Fibroblast of lung (primary cell): ENCODE measurements at regions not wholly inside any gene's neighbourhood (a gene's known extent, or its start where the extent isn't known, plus 50 kb on each side); places are given as distances from the start of the nearest gene placed in this dataset.

Experiments used
- DNase-seq, 2 donors: peaks; one replicate each; pipeline versions ENCODE4 v3.0.0 to v3.0.0-alpha.2; 2010; ENCODE audit warnings: low read depth in 2 of 2
- H2AFZ ChIP-seq: 2 replicates; pipeline ENCODE4 v1.5.1; 2012; ENCODE audit warnings: low read length, control low read depth, inconsistent platforms
- H3K27ac ChIP-seq: 2 replicates; pipeline ENCODE4 v1.5.1; 2011; ENCODE audit warnings: low read length, control low read depth; ENCODE audit not compliant: insufficient read depth
- H3K27me3 ChIP-seq: 2 replicates; pipeline ENCODE4 v1.5.1; 2011; ENCODE audit warnings: mild to moderate bottlenecking, low read length; ENCODE audit not compliant: control insufficient read depth, insufficient read depth
- H3K36me3 ChIP-seq: 2 replicates; pipeline ENCODE4 v1.5.1; 2011; ENCODE audit warnings: low read length; ENCODE audit not compliant: control insufficient read depth, insufficient read depth
- H3K4me1 ChIP-seq: 2 replicates; pipeline ENCODE4 v1.5.1; 2011; ENCODE audit warnings: low read length; ENCODE audit not compliant: control insufficient read depth, insufficient read depth; ENCODE audit errors: extremely low read depth
- H3K4me2 ChIP-seq: 2 replicates; pipeline ENCODE4 v1.5.1; 2011; ENCODE audit warnings: low read length, control low read depth; ENCODE audit not compliant: insufficient read depth; ENCODE audit errors: extremely low read depth
- H3K4me3 ChIP-seq, 4 experiments: fragments of 200-600 bp in 1 of 4; sonication (generic) in 1 of 4; replicated peaks in 1 of 4; 2 replicates each; pipeline ENCODE4 v1.5.1; 2011 to 2016; ENCODE audit warnings: low read length in 4 of 4, low read depth in 3 of 4, mild to moderate bottlenecking in 3 of 4, control low read depth in 2 of 4, inconsistent platforms in 1 of 4, mixed read lengths in 1 of 4; ENCODE audit not compliant: insufficient read depth in 1 of 4; ENCODE audit errors: control extremely low read depth in 1 of 4
- H3K79me2 ChIP-seq: 2 replicates; pipeline ENCODE4 v1.5.1; 2012; ENCODE audit warnings: mild to moderate bottlenecking, low read length, inconsistent platforms; ENCODE audit not compliant: control insufficient read depth, insufficient read depth
- H3K9ac ChIP-seq: 2 replicates; pipeline ENCODE4 v1.5.1; 2011; ENCODE audit warnings: mild to moderate bottlenecking, low read length, control low read depth; ENCODE audit not compliant: insufficient read depth
- H3K9me3 ChIP-seq: 2 replicates; pipeline ENCODE4 v1.5.1; 2012; ENCODE audit warnings: low read depth, low read length; ENCODE audit not compliant: control insufficient read depth, insufficient read depth
- H4K20me1 ChIP-seq: 2 replicates; pipeline ENCODE4 v1.5.1; 2011; ENCODE audit warnings: low read length; ENCODE audit not compliant: control insufficient read depth, insufficient read depth; ENCODE audit errors: extremely low read depth
- CTCF ChIP-seq, 2 donors: IDR thresholded peaks in 1 of 2; conservative IDR thresholded peaks in 1 of 2; 1 replicate in 1 of 2; 2 replicates in 1 of 2; pipeline ENCODE4 v1.5.1; 2011 to 2012; ENCODE audit warnings: low read length in 2 of 2, control low read depth in 1 of 2, inconsistent platforms in 1 of 2, low read depth in 1 of 2, mild to moderate bottlenecking in 1 of 2
- EZH2 ChIP-seq: IDR thresholded peaks from 2 replicates; pipeline ENCODE4 v1.5.1; 2012; ENCODE audit warnings: low read length, control low read depth, mild to moderate bottlenecking; ENCODE audit errors: missing control alignments

DNA sequence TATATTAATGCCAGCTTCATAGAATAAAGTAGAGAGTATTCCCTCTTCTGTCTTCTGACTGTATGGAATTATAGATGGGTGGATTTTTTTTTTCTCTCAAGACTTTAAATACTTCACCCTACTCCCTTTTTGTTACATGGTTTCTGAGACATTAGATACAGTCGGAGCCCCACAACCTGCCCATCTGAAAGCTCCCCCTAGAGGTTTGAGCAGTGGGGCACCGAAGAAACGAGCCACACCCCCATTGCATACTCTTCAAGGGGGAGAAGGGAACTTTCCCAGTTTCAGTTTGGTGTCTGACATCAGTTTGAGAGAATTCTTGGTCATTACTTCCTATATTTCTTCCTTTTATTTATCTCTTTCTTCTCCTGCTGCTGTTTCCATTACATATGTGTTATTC, 437.6 kb upstream of the AGA start:
- H3K9ac ChIP-seq: no peak overlapping the region
- no peaks in the 10 kb centered on the region for H3K79me2 ChIP-seq
- no peaks in the 10 kb centered on the region for H4K20me1 ChIP-seq
- no peak overlapping the region for H2AFZ ChIP-seq
- TF ChIP-seq EZH2 (no peak), CTCF (conservative IDR thresholded peaks at IDR 0.05 in 1 of 2, IDR thresholded peaks at IDR 0.05 in 1 of 2; ENCODE audit: low read depth in 1 of 2, low read length in 2 of 2) (no peak)
- H3K36me3 ChIP-seq: no peaks in the 10 kb centered on the region
- H3K27ac ChIP-seq: no peak overlapping the region
- H3K4me3 ChIP-seq: no peak overlapping the region
- no peak overlapping the region for H3K4me2 ChIP-seq
- no peaks in the 10 kb centered on the region for H3K4me1 ChIP-seq
- no peak for DNase-seq
- no peaks in the 10 kb centered on the region for H3K27me3 ChIP-seq
- no peaks in the 10 kb centered on the region for H3K9me3 ChIP-seq

GRCh38 chr4:177895136-177895535, 452.9 kb upstream of the AGA start:
- no peak for TF ChIP-seq CTCF (conservative IDR thresholded peaks at IDR 0.05 in 1 of 2, IDR thresholded peaks at IDR 0.05 in 1 of 2; ENCODE audit: low read depth in 1 of 2, low read length in 2 of 2)
- H3K4me2 ChIP-seq: no peak overlapping the region
- H4K20me1 ChIP-seq: no peaks in the 10 kb centered on the region
- no peak for DNase-seq
- no peak overlapping the region for H3K9ac ChIP-seq
- H3K79me2 ChIP-seq: no peaks in the 10 kb centered on the region
- H3K27ac ChIP-seq: no peak overlapping the region
- no peaks in the 10 kb centered on the region for H3K4me1 ChIP-seq
- no peak overlapping the region for H2AFZ ChIP-seq
- no peaks in the 10 kb centered on the region for H3K36me3 ChIP-seq
- no peaks in the 10 kb centered on the region for H3K27me3 ChIP-seq
- no peaks in the 10 kb centered on the region for H3K9me3 ChIP-seq
- H3K4me3 ChIP-seq: no peak overlapping the region

GRCh38 chr4:177901786-177902185, 459.5 kb upstream of the AGA start:
- no peaks in the 10 kb centered on the region for H3K27me3 ChIP-seq
- no peak overlapping the region for H2AFZ ChIP-seq
- H3K27ac ChIP-seq: no peak overlapping the region
- H3K9ac ChIP-seq: no peak overlapping the region
- no peaks in the 10 kb centered on the region for H4K20me1 ChIP-seq
- TF ChIP-seq EZH2: no peak
- no peaks in the 10 kb centered on the region for H3K79me2 ChIP-seq
- no peak overlapping the region for H3K4me3 ChIP-seq
- no peak overlapping the region for H3K4me2 ChIP-seq
- DNase-seq: peak; percentile 56 to 61
- no peaks in the 10 kb centered on the region for H3K9me3 ChIP-seq
- no peaks in the 10 kb centered on the region for H3K4me1 ChIP-seq
- H3K36me3 ChIP-seq: no peaks in the 10 kb centered on the region
